Astrocyte (in vitro differentiated cells and primary cell): ENCODE measurements at regions not wholly inside any gene's neighbourhood (a gene's known extent, or its start where the extent isn't known, plus 50 kb on each side); places are given as distances from the start of the nearest gene placed in this dataset.

Experiments
- EZH2 ChIP-seq: IDR thresholded peaks from 2 replicates; pipeline ENCODE4 v1.6.1; 2012; ENCODE audit warnings: mild to moderate bottlenecking, low read length, inconsistent platforms; ENCODE audit not compliant: insufficient read depth
- TF ChIP-seq, protein P1 (sequence below): IDR thresholded peaks from 2 replicates; pipeline ENCODE4 v1.5.1; 2011; ENCODE audit warnings: low read depth, mild to moderate bottlenecking, inconsistent platforms, low read length, moderate library complexity; ENCODE audit not compliant: insufficient read depth

DNA sequence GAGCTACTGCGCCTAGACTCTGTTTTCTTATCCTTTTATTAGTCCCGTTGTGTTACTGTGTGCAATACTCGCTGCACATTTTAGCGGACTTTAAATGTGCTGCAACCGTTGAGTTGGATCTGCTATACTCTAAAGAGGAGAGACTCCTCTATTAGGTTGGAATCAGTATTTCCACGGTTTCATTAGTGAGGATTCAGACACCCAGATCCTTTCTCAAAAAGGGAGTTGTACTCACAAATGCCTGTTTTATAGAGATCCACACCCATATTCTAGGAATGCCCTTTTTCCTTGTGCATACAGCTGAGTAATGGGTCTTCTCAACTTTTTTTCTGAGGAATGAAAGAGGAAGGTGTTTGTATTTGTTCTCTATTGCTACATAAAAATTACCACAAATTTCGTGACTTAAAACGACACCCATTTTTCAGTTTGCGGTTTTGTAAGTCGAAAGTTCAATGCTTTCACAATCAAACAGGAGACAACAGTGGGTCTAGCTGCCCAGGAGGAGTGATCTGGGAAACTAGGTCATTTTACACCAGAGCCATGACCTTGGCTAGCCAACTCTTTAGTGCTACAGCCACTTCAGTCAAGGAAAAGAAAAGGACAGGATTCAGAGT is 52.8 kb upstream of the SLC44A1 start:
- TF ChIP-seq, protein P1, sequence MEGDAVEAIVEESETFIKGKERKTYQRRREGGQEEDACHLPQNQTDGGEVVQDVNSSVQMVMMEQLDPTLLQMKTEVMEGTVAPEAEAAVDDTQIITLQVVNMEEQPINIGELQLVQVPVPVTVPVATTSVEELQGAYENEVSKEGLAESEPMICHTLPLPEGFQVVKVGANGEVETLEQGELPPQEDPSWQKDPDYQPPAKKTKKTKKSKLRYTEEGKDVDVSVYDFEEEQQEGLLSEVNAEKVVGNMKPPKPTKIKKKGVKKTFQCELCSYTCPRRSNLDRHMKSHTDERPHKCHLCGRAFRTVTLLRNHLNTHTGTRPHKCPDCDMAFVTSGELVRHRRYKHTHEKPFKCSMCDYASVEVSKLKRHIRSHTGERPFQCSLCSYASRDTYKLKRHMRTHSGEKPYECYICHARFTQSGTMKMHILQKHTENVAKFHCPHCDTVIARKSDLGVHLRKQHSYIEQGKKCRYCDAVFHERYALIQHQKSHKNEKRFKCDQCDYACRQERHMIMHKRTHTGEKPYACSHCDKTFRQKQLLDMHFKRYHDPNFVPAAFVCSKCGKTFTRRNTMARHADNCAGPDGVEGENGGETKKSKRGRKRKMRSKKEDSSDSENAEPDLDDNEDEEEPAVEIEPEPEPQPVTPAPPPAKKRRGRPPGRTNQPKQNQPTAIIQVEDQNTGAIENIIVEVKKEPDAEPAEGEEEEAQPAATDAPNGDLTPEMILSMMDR: no peak
- TF ChIP-seq EZH2: no peak
